Testis (tissue), 2 donors: ENCODE measurements at regions not wholly inside any gene's neighbourhood (a gene's known extent, or its start where the extent isn't known, plus 50 kb on each side); places are given as distances from the start of the nearest gene placed in this dataset.

Source experiments
- DNase-seq: peaks from one replicate; pipeline ENCODE4 v3.0.0-alpha.2; 2019
- H3K27ac ChIP-seq, 2 donors: fragments of 200-600 bp; sonication (generic); one replicate each; pipeline ENCODE4 v1.5.1; 2019
- H3K27me3 ChIP-seq: fragments of 200-600 bp; sonication (generic); one replicate; pipeline ENCODE4 v1.5.1; 2019
- H3K36me3 ChIP-seq: fragments of 200-600 bp; sonication (generic); one replicate; pipeline ENCODE4 v1.5.1; 2017; ENCODE audit warnings: low read depth; ENCODE audit errors: missing control alignments
- H3K4me1 ChIP-seq: fragments of 200-600 bp; sonication (generic); one replicate; pipeline ENCODE4 v1.5.1; 2019
- H3K4me3 ChIP-seq, 2 donors: fragments of 200-600 bp; sonication (generic); one replicate each; pipeline ENCODE4 v1.5.1; 2017 to 2019
- H3K9me3 ChIP-seq: fragments of 200-600 bp; sonication (generic); one replicate; pipeline ENCODE4 v1.5.1; 2017
- CTCF ChIP-seq, 3 experiments: fragments of 450-650 bp in 2 of 3; fragments of 200-600 bp in 1 of 3; sonication (generic) in 1 of 3; IDR thresholded peaks; one replicate each; pipeline ENCODE4 v1.5.1; 2016 to 2019; ENCODE audit warnings: antibody characterized with exemption in 3 of 3, mild to moderate bottlenecking in 2 of 3, moderate library complexity in 1 of 3
- POLR2A ChIP-seq: fragments of 450-650 bp; IDR thresholded peaks from one replicate; pipeline ENCODE4 v1.6.1; 2017; ENCODE audit warnings: antibody characterized with exemption, mild to moderate bottlenecking, moderate library complexity
- WGBS, 2 donors: methylation state at CpG; one replicate each; pipeline ENCODE4 v1.1.5; 2018; 5-methylcytosine and 5-hydroxymethylcytosine counted together
- intact Hi-C: fragments of 100-400 bp; cut with DNase I; formaldehyde crosslinking; loops from one replicate; pipeline ENCODE4 v1.15.1; 2023; ENCODE audit warnings: low total_unique reads

GRCh38 chr16:73874324-73874723, 422.3 kb upstream of the PSMD7 start:
- intact Hi-C loops = no loop called here
- Histone ChIP-seq H3K27ac (no peak overlapping the region), H3K4me1 (no peaks in the 10 kb centered on the region), H3K27me3 (no peaks in the 10 kb centered on the region), H3K36me3 (no peaks in the 10 kb centered on the region), H3K4me3 (no peak overlapping the region), H3K9me3 (no peaks in the 10 kb centered on the region)
- 50 to 51% methylated on average over 3 of the region's 3 CpGs for WGBS, 2 donors
- DNase-seq = no peak
- TF ChIP-seq CTCF (IDR thresholded peaks at IDR 0.05) = no peak
- TF ChIP-seq POLR2A = no peak

GRCh38 chr16:73873643-73874042, 423.0 kb upstream of the PSMD7 start:
- H3K4me3 ChIP-seq = no peak overlapping the region
- intact Hi-C loops = no loop called here
- H3K4me1 ChIP-seq = no peaks in the 10 kb centered on the region
- H3K27ac ChIP-seq = no peak overlapping the region
- no peak for DNase-seq
- 25 to 42% methylated on average over 2 of the region's 2 CpGs for WGBS, 2 donors
- no peaks in the 10 kb centered on the region for H3K9me3 ChIP-seq
- no peaks in the 10 kb centered on the region for H3K36me3 ChIP-seq
- no peaks in the 10 kb centered on the region for H3K27me3 ChIP-seq
- TF ChIP-seq POLR2A (no peak), CTCF (IDR thresholded peaks at IDR 0.05) (no peak)

GRCh38 chr16:73872856-73873255, 423.8 kb upstream of the PSMD7 start:
- no peak for DNase-seq
- Histone ChIP-seq H3K36me3 (no peaks in the 10 kb centered on the region), H3K9me3 (no peaks in the 10 kb centered on the region), H3K4me3 (no peak overlapping the region), H3K4me1 (no peaks in the 10 kb centered on the region), H3K27me3 (no peaks in the 10 kb centered on the region), H3K27ac (no peak overlapping the region)
- no peak for TF ChIP-seq CTCF (IDR thresholded peaks at IDR 0.05)
- TF ChIP-seq POLR2A = no peak
- intact Hi-C loops = no loop called here
- WGBS, 2 donors = 83% methylated on average over 1 of the region's 8 CpGs; no CpG with 5 or more reads in 1 of the 2 donors

GRCh38 chr16:73871088-73871733, 425.4 kb upstream of the PSMD7 start:
- Histone ChIP-seq H3K36me3 (no peaks in the 10 kb centered on the region), H3K27me3 (no peaks in the 10 kb centered on the region), H3K4me3 (no peak overlapping the region), H3K9me3 (no peaks in the 10 kb centered on the region), H3K27ac (no peak overlapping the region), H3K4me1 (no peaks in the 10 kb centered on the region)
- no peak for DNase-seq
- no peak for TF ChIP-seq POLR2A
- no peak for TF ChIP-seq CTCF (IDR thresholded peaks at IDR 0.05)
- intact Hi-C loops = no loop called here
- WGBS, 2 donors = 81 to 82% methylated on average over 6 of the region's 6 CpGs

GRCh38 chr16:73869126-73869525, 427.5 kb upstream of the PSMD7 start:
- intact Hi-C loops = no loop called here
- Histone ChIP-seq H3K4me1 (no peaks in the 10 kb centered on the region), H3K36me3 (no peaks in the 10 kb centered on the region), H3K27ac (no peak overlapping the region), H3K9me3 (no peaks in the 10 kb centered on the region), H3K27me3 (no peaks in the 10 kb centered on the region), H3K4me3 (no peak overlapping the region)
- TF ChIP-seq CTCF (IDR thresholded peaks at IDR 0.05) (no peak), POLR2A (no peak)
- WGBS, 2 donors = 66 to 68% methylated on average over 3 of the region's 3 CpGs
- no peak for DNase-seq
